Mesothelial cell of epicardium (in vitro differentiated cells): ENCODE measurements at regions not wholly inside any gene's neighbourhood (a gene's known extent, or its start where the extent isn't known, plus 50 kb on each side); places are given as distances from the start of the nearest gene placed in this dataset.

Experiments
- DNase-seq, 2 experiments: peaks; one replicate each; pipeline ENCODE4 v3.0.0; 2021; ENCODE audit warnings: low spot score in 2 of 2; ENCODE audit not compliant: unreplicated experiment in 2 of 2
- H3K27ac Mint-ChIP-seq: 2 replicates; pipeline ENCODE4 v1.8.0; 2021; ENCODE audit warnings: mixed read lengths
- H3K27me3 Mint-ChIP-seq: 2 replicates; pipeline ENCODE4 v1.8.0; 2021; ENCODE audit warnings: low read depth, mixed read lengths
- H3K36me3 Mint-ChIP-seq: 2 replicates; pipeline ENCODE4 v1.8.0; 2021; ENCODE audit warnings: mixed read lengths
- H3K4me1 Mint-ChIP-seq: 2 replicates; pipeline ENCODE4 v1.8.0; 2021; ENCODE audit warnings: mixed read lengths
- H3K4me3 Mint-ChIP-seq: 2 replicates; pipeline ENCODE4 v1.8.0; 2021; ENCODE audit warnings: mild to moderate bottlenecking, moderate library complexity, mixed read lengths
- H3K9me3 Mint-ChIP-seq: 2 replicates; pipeline ENCODE4 v1.8.0; 2021; ENCODE audit warnings: mixed read lengths
- TF ChIP-seq, protein P1 (sequence below): fragments of 200-600 bp; sonication (generic); IDR thresholded peaks from one replicate; pipeline ENCODE4 v1.5.0; 2021; ENCODE audit warnings: antibody characterized with exemption; ENCODE audit not compliant: unreplicated experiment

GRCh38 chr13:34044660-34045080, 226.7 kb downstream of the RFC3 start:
- no peaks in the 10 kb centered on the region for H3K27me3 Mint-ChIP-seq
- TF ChIP-seq, protein P1, sequence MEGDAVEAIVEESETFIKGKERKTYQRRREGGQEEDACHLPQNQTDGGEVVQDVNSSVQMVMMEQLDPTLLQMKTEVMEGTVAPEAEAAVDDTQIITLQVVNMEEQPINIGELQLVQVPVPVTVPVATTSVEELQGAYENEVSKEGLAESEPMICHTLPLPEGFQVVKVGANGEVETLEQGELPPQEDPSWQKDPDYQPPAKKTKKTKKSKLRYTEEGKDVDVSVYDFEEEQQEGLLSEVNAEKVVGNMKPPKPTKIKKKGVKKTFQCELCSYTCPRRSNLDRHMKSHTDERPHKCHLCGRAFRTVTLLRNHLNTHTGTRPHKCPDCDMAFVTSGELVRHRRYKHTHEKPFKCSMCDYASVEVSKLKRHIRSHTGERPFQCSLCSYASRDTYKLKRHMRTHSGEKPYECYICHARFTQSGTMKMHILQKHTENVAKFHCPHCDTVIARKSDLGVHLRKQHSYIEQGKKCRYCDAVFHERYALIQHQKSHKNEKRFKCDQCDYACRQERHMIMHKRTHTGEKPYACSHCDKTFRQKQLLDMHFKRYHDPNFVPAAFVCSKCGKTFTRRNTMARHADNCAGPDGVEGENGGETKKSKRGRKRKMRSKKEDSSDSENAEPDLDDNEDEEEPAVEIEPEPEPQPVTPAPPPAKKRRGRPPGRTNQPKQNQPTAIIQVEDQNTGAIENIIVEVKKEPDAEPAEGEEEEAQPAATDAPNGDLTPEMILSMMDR = no peak
- no peak for DNase-seq
- H3K36me3 Mint-ChIP-seq = peaks cover 2% of the 10 kb centered on the region
- no peak overlapping the region for H3K4me3 Mint-ChIP-seq
- H3K9me3 Mint-ChIP-seq = peaks cover 14% of the 10 kb centered on the region
- H3K27ac Mint-ChIP-seq = no peak overlapping the region
- peaks cover 2% of the 10 kb centered on the region for H3K4me1 Mint-ChIP-seq

GRCh38 chr13:34046457-34046856, 228.5 kb downstream of the RFC3 start:
- peaks cover 29% of the 10 kb centered on the region for H3K9me3 Mint-ChIP-seq
- no peak overlapping the region for H3K4me3 Mint-ChIP-seq
- H3K27me3 Mint-ChIP-seq = no peaks in the 10 kb centered on the region
- H3K36me3 Mint-ChIP-seq = peaks cover 2% of the 10 kb centered on the region
- no peak for DNase-seq
- H3K27ac Mint-ChIP-seq = no peak overlapping the region
- peaks cover 2% of the 10 kb centered on the region for H3K4me1 Mint-ChIP-seq
- TF ChIP-seq, protein P1 = no peak

GRCh38 chr13:34048652-34049051, 230.7 kb downstream of the RFC3 start:
- TF ChIP-seq, protein P1 = no peak
- DNase-seq = no peak
- Mint-ChIP-seq H3K27me3 (no peaks in the 10 kb centered on the region), H3K36me3 (no peaks in the 10 kb centered on the region), H3K27ac (no peak overlapping the region), H3K4me1 (peaks cover 2% of the 10 kb centered on the region), H3K9me3 (peaks cover 42% of the 10 kb centered on the region), H3K4me3 (no peak overlapping the region)

- peaks cover 14% of the 10 kb centered on the region for H3K4me1 Mint-ChIP-seq
- peaks cover 20% of the 10 kb centered on the region for H3K9me3 Mint-ChIP-seq
- DNase-seq = no peak
- TF ChIP-seq, protein P1 = no peak
- peak overlapping the region; percentile 73 for H3K27ac Mint-ChIP-seq
- peaks cover 2% of the 10 kb centered on the region for H3K36me3 Mint-ChIP-seq
- no peak overlapping the region for H3K4me3 Mint-ChIP-seq
- no peaks in the 10 kb centered on the region for H3K27me3 Mint-ChIP-seq
Measured at GRCh38 chr13:34056733-34057258, 238.8 kb downstream of the RFC3 start.

- Mint-ChIP-seq H3K36me3 (peaks cover 2% of the 10 kb centered on the region), H3K27me3 (no peaks in the 10 kb centered on the region), H3K27ac (no peak overlapping the region), H3K9me3 (peaks cover 15% of the 10 kb centered on the region), H3K4me3 (no peak overlapping the region), H3K4me1 (peaks cover 11% of the 10 kb centered on the region)
- DNase-seq = no peak
- TF ChIP-seq, protein P1 = no peak
Measured at GRCh38 chr13:34064456-34065205, 246.7 kb downstream of the RFC3 start.
